ENCODE measurements at regions not wholly inside any gene's neighbourhood (a gene's known extent, or its start where the extent isn't known, plus 50 kb on each side); places are given as distances from the start of the nearest gene placed in this dataset.

DNA sequence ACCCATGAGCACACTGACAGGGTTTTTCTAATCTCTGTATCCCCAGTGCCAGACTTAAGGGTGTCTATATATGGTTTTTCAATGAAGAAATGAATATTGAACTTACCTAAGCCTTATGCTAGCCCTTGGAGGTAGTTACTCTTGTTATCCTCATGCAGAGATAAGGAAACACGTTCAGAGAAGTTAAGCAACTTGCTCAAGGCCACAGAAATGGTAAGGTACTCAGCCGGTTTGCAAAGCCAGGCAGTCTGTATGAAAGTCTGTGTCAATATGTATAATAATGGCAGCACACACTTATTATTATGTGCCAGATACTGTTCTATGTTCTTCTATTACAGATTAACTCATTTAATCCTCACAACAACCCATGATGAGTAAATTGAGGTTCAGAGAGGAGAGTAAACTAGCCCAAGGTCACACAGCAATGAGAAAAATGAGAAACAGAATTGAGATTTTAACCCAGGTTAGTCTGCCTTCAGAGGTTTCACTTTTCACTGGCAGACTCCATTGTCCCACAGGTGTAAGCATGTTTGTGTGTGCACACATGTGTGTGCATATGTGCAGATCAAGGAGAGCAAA, 54.6 kb upstream of the CSF3R start:
- no peak for DNase-seq

DNA sequence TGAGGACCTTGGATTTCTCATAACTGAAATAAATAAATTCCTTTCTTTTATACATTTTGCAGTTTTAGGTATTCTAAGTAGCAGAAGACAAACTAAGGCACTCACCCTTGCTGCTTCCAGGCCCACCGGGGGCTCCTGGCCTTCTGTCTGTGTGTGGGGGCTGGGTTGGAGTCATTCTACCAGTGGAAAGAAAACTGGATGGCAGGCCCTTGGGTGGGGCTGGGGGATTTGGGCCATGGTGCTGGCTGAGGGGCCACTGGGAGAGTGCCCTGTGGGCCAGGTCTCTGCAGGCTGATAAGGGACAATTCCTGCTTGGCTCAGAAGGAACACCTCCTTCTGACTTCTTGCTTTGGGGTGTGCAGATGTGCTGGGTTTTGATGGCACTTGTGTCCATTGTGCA, 54.0 kb upstream of the CSF3R start:
- no peak for DNase-seq

DNA sequence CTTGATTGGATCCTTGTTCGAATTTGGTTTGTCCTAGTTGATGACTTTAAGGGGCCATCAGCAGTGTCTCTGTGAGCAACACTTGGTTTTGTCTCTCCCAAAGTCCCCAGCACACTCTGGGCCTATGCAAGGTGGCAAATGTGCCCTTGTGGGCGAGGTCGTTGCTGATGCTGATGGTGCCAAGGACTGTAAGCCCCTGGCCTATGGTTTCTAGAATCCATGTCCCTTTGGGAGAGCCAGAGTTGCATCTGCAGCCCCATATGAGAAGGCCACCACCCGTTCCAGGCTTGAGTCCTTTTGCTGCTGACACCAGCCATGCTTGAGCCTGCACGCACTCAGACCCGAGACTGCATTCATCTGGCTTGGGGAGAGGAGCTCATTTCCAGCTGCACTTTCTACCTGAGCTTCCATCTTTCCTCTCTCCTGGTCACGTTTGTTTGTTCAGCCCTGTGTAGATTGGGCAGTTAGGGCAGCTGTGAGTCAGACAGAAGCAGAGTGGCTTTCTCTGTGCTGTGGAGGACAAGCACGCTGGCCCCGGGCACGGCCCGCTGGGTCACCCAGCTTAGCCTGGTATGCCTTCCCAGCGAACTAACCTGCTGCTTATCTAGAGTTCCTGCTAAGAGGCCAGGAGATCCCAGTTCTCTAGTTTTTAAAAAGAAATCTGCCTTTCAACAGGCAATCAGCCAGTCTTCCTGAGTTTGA, 52.1 kb upstream of the CSF3R start:
- DNase-seq, result no peak

DNA sequence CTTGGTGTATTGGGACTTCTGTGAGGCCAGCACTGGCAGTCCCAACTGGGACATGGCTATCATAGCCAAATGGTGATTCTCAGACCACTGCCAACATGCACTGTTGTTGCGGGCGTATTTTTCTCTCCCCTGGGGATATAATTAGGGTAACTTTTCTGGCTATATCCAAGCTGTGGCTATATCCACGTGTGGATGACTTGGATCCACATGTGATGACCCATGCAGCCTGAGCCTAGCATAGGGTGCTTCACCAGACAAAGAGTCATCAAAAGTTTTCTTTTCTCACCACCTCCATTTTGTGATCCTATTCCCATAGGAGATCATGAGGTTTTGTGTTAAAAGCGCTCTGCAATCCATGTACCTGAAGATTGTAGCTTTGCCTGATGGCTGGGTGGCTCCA, 51.2 kb upstream of the CSF3R start:
- no peak for DNase-seq

DNA sequence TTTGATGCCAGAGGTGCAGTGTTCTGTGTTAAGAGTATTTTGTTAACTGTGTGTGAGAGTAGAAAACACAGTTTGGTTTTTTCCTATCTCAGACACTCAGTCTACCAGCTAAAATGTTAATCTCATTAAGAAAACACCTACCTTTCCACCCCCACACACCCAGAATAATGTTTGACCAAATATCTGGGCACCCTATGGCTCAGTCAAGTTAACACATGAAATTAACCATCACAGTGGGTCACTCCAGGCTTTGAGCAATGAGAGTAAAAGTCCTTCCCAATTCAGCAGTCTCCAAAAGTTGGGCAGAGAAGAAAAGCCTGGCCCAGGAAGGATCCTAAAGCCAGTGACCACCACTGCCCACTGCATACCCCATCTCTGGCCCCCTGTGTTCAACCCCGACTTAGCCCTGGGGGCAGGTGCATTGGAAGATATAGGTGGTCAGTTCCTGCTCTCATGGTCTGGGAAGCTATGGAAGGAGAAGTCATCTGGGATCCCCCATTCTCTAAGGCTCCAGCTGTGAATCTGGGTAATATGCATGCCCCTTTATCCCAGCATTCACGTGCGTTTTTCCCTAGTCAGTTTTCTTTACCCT, 50.2 kb upstream of the CSF3R start:
- no peak for DNase-seq

Measured in NCI-H1930 (cell line).